Neural progenitor cell (in vitro differentiated cells): ENCODE measurements at regions not wholly inside any gene's neighbourhood (a gene's known extent, or its start where the extent isn't known, plus 50 kb on each side); places are given as distances from the start of the nearest gene placed in this dataset.

Source experiments
- DNase-seq: peaks from one replicate; pipeline ENCODE4 v3.0.0-alpha.2; 2016; ENCODE audit warnings: low spot score
- H2AFZ ChIP-seq: fragments of 200-600 bp; sonication (generic); replicated peaks from 2 replicates; pipeline ENCODE4 v1.6.1; 2016; ENCODE audit warnings: antibody characterized with exemption
- H3F3A ChIP-seq: fragments of 200-600 bp; sonication (generic); 2 replicates; pipeline ENCODE4 v1.6.1; 2016; ENCODE audit warnings: antibody characterized with exemption, low read depth
- H3K27ac ChIP-seq: fragments of 200-600 bp; sonication (generic); 2 replicates; pipeline ENCODE4 v1.5.1; 2016; ENCODE audit warnings: mild to moderate bottlenecking
- H3K27me3 ChIP-seq: fragments of 200-600 bp; sonication (generic); 2 replicates; pipeline ENCODE4 v1.6.1; 2016; ENCODE audit warnings: mild to moderate bottlenecking, moderate library complexity
- H3K36me3 ChIP-seq: fragments of 200-600 bp; sonication (generic); 2 replicates; pipeline ENCODE4 v1.5.1; 2016
- H3K4me1 ChIP-seq: fragments of 200-600 bp; sonication (generic); 2 replicates; pipeline ENCODE4 v1.6.1; 2016; ENCODE audit warnings: mixed run types
- H3K4me2 ChIP-seq: fragments of 200-600 bp; sonication (generic); 2 replicates; pipeline ENCODE4 v1.6.1; 2016
- H3K4me3 ChIP-seq: fragments of 200-600 bp; sonication (generic); 2 replicates; pipeline ENCODE4 v1.5.1; 2016
- H3K79me2 ChIP-seq: fragments of 200-600 bp; sonication (generic); 2 replicates; pipeline ENCODE4 v1.6.1; 2016; ENCODE audit warnings: low read depth
- H3K9ac ChIP-seq: fragments of 200-600 bp; sonication (generic); 2 replicates; pipeline ENCODE4 v1.6.1; 2016
- H3K9me3 ChIP-seq: fragments of 200-600 bp; sonication (generic); 2 replicates; pipeline ENCODE4 v1.5.1; 2016; ENCODE audit warnings: low read depth
- H4K20me1 ChIP-seq: fragments of 200-600 bp; sonication (generic); 2 replicates; pipeline ENCODE4 v1.6.1; 2016; ENCODE audit warnings: low read depth
- H3K27ac Mint-ChIP-seq: 3 replicates; pipeline ENCODE4 v1.8.0; 2021; ENCODE audit warnings: mixed read lengths
- H3K27me3 Mint-ChIP-seq: 2 replicates; pipeline ENCODE4 v1.8.0; 2022; ENCODE audit warnings: low read depth, mild to moderate bottlenecking, inconsistent platforms, moderate library complexity, mixed read lengths; ENCODE audit not compliant: insufficient read depth
- H3K36me3 Mint-ChIP-seq: 3 replicates; pipeline ENCODE4 v1.8.0; 2021; ENCODE audit warnings: mixed read lengths
- H3K4me1 Mint-ChIP-seq: 3 replicates; pipeline ENCODE4 v1.8.0; 2021; ENCODE audit warnings: mixed read lengths
- H3K4me3 Mint-ChIP-seq: 3 replicates; pipeline ENCODE4 v1.8.0; 2021; ENCODE audit warnings: mild to moderate bottlenecking, moderate library complexity, mixed read lengths
- H3K9me3 Mint-ChIP-seq: 3 replicates; pipeline ENCODE4 v1.8.0; 2020; ENCODE audit warnings: mixed read lengths
- CTCF ChIP-seq: fragments of 200-600 bp; sonication (generic); IDR thresholded peaks from 2 replicates; pipeline ENCODE4 v1.5.1; 2017; ENCODE audit warnings: antibody characterized with exemption, mild to moderate bottlenecking
- EZH2 ChIP-seq: fragments of 200-600 bp; sonication (generic); IDR thresholded peaks from 2 replicates; pipeline ENCODE4 v1.6.1; 2017; ENCODE audit warnings: antibody characterized with exemption, mild to moderate bottlenecking, moderate library complexity
- EZH2phosphoT487 ChIP-seq: fragments of 200-600 bp; sonication (generic); IDR thresholded peaks from 2 replicates; pipeline ENCODE4 v1.6.1; 2017; ENCODE audit warnings: antibody characterized with exemption

DNA sequence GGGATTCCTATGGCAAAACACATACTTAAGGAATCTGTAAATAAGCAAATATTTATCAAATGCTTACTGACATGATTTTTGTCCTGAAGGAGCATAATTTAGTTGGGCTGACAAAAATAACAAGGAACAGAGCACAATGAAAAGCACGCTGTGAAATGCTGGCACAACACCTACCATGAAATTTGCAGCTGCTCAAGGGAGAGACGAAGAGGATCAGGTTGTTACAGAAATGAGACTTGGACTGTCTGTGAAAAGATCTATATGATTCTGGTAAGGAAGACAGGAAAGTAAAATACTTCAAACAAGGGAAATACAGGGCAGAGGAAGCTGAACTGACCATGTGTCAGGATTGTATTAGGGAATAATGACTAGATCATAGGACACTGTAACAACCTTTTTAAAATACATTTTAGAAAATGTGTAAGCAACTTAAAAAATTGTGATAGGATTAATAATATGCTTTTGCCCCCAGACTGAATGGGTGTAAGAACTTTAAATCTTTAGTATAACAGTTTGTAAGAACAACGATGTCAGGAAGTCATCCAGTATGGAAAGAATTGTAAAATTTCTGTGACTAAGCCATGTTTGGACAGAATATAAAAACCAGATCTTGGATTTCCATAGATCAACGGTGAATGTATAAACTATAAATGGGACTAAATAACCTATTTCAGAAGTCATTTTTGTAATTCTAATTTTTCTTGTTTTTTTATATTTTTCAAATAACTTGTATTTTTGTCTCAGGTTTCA is 1556.0 kb downstream of the EFNB2 start:
- Mint-ChIP-seq H3K27me3 (no peaks in the 10 kb centered on the region), H3K9me3 (no peaks in the 10 kb centered on the region), H3K4me3 (no peak overlapping the region), H3K27ac (no peak overlapping the region), H3K36me3 (no peaks in the 10 kb centered on the region), H3K4me1 (peaks cover 2% of the 10 kb centered on the region)
- H3K36me3 ChIP-seq: no peaks in the 10 kb centered on the region
- no peaks in the 10 kb centered on the region for H3K9me3 ChIP-seq
- H3K4me3 ChIP-seq: no peak overlapping the region
- H3K79me2 ChIP-seq: no peaks in the 10 kb centered on the region
- H4K20me1 ChIP-seq: no peaks in the 10 kb centered on the region
- H3F3A ChIP-seq: no peaks in the 10 kb centered on the region
- H2AFZ ChIP-seq: no peak overlapping the region
- no peak overlapping the region for H3K9ac ChIP-seq
- H3K4me1 ChIP-seq: no peaks in the 10 kb centered on the region
- TF ChIP-seq EZH2: no peak
- no peak for TF ChIP-seq CTCF
- no peak for TF ChIP-seq EZH2phosphoT487
- H3K27me3 ChIP-seq: no peaks in the 10 kb centered on the region
- no peak for DNase-seq
- H3K27ac ChIP-seq: no peak overlapping the region
- no peak overlapping the region for H3K4me2 ChIP-seq

DNA sequence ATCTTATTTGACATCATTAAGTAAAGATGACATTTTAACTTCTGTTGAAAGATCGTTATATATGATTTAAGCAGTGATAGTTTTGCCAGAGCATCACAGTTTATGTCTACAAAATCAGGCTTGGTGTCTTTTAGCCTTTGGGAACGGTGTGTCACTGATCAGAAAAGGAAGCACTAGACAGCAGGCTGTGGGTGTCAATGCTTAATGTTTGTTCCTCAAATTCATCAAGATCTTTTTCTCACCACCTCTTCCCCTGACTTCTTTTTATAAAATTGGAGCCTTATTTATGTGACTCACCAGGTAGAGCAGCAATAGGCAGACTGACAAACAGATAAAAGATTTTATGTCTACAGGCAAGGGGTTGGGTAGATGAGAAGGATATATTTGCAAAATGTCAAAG is 1558.5 kb downstream of the EFNB2 start:
- no peak overlapping the region for H3K4me3 Mint-ChIP-seq
- no peaks in the 10 kb centered on the region for H3K9me3 Mint-ChIP-seq

DNA sequence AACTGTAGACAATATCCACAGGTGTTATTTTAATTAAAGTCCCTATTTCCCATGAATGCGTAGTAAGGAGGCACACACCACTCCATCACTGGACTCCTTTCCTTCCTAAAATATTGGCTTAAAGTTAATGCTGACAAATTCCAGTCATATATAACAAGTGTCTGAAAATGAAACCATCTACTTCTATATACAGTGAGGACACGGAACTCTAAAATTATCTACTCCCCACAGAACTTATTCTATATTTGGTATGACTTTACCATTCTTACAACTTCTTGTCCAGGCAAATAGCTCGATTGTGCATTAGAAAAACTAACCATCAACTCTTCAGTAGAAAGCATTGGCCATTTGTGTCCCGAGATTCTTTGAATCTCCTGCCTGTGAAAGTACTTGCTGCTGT is 1560.2 kb downstream of the EFNB2 start:
- H3K27ac ChIP-seq: no peak overlapping the region
- no peaks in the 10 kb centered on the region for H3K36me3 ChIP-seq
- no peak overlapping the region for H3K4me3 ChIP-seq
- no peaks in the 10 kb centered on the region for H3K9me3 Mint-ChIP-seq
- TF ChIP-seq EZH2phosphoT487 (no peak), EZH2 (no peak), CTCF (no peak)
- H3K4me1 Mint-ChIP-seq: no peaks in the 10 kb centered on the region
- no peaks in the 10 kb centered on the region for H3F3A ChIP-seq
- no peak overlapping the region for H3K27ac Mint-ChIP-seq
- H3K4me3 Mint-ChIP-seq: no peak overlapping the region
- no peaks in the 10 kb centered on the region for H4K20me1 ChIP-seq
- H3K27me3 Mint-ChIP-seq: no peaks in the 10 kb centered on the region
- H3K9me3 ChIP-seq: no peaks in the 10 kb centered on the region
- H3K4me1 ChIP-seq: no peaks in the 10 kb centered on the region
- no peak overlapping the region for H2AFZ ChIP-seq
- H3K36me3 Mint-ChIP-seq: no peaks in the 10 kb centered on the region
- no peaks in the 10 kb centered on the region for H3K27me3 ChIP-seq
- no peak overlapping the region for H3K9ac ChIP-seq
- H3K4me2 ChIP-seq: no peak overlapping the region
- no peak for DNase-seq
- H3K79me2 ChIP-seq: no peaks in the 10 kb centered on the region

More for the DNA sequence above, 1558.5 kb downstream of the EFNB2 start:
- Mint-ChIP-seq H3K4me1 (no peaks in the 10 kb centered on the region), H3K36me3 (no peaks in the 10 kb centered on the region), H3K27ac (no peak overlapping the region), H3K27me3 (no peaks in the 10 kb centered on the region)
- Histone ChIP-seq H3K79me2 (no peaks in the 10 kb centered on the region), H3K36me3 (no peaks in the 10 kb centered on the region), H3K9ac (no peak overlapping the region), H3K4me2 (no peak overlapping the region), H3K27ac (no peak overlapping the region), H3K4me1 (no peaks in the 10 kb centered on the region), H2AFZ (no peak overlapping the region), H3K4me3 (no peak overlapping the region), H4K20me1 (no peaks in the 10 kb centered on the region), H3F3A (no peaks in the 10 kb centered on the region), H3K27me3 (no peaks in the 10 kb centered on the region), H3K9me3 (no peaks in the 10 kb centered on the region)
- DNase-seq: no peak
- TF ChIP-seq CTCF (no peak), EZH2 (no peak), EZH2phosphoT487 (no peak)
